ENCODE measurements at regions not wholly inside any gene's neighbourhood (a gene's known extent, or its start where the extent isn't known, plus 50 kb on each side); places are given as distances from the start of the nearest gene placed in this dataset.

- Histone ChIP-seq H3K27ac (no peak overlapping the region), H3K27me3 (peaks cover 0 to 34% (median 0%) of the 10 kb centered on the region in 4 donors), H3K36me3 (no peaks in the 10 kb centered on the region), H3K4me3 (no peak overlapping the region), H3K9me3 (no peaks in the 10 kb centered on the region), H3K4me1 (peaks cover 0 to 9% (median 0%) of the 10 kb centered on the region in 3 donors)
- WGBS, 2 donors = 57 to 72% methylated on average over 6 to 8 of the region's 8 CpGs
- TF ChIP-seq CTCF (IDR thresholded peaks at IDR 0.05) (no peak), POLR2A (IDR thresholded peaks at IDR 0.05) (no peak)
- no peak for DNase-seq
- intact Hi-C loops (cut with DNase I) = no loop called here
Measured at GRCh38 chr16:49024896-49025295, 256.7 kb downstream of the CBLN1 start.

GRCh38 chr16:49024016-49024415, 257.6 kb downstream of the CBLN1 start:
- no peaks in the 10 kb centered on the region for H3K9me3 ChIP-seq
- H3K27ac ChIP-seq = no peak overlapping the region
- peaks cover 0 to 43% (median 0%) of the 10 kb centered on the region in 4 donors for H3K27me3 ChIP-seq
- no peak for DNase-seq
- H3K4me3 ChIP-seq = no peak overlapping the region
- intact Hi-C loops (cut with DNase I) = no loop called here
- TF ChIP-seq POLR2A (IDR thresholded peaks at IDR 0.05) = no peak
- no peak for TF ChIP-seq CTCF (IDR thresholded peaks at IDR 0.05)
- no peaks in the 10 kb centered on the region for H3K36me3 ChIP-seq
- 63 to 85% methylated on average over 7 of the region's 7 CpGs for WGBS, 2 donors
- H3K4me1 ChIP-seq = peaks cover 0 to 9% (median 0%) of the 10 kb centered on the region in 3 donors

- Histone ChIP-seq H3K27me3 (peaks cover 0 to 50% (median 0%) of the 10 kb centered on the region in 4 donors), H3K9me3 (no peaks in the 10 kb centered on the region), H3K27ac (no peak overlapping the region), H3K4me3 (no peak overlapping the region), H3K36me3 (no peaks in the 10 kb centered on the region), H3K4me1 (peaks cover 0 to 9% (median 0%) of the 10 kb centered on the region in 3 donors)
- intact Hi-C loops (cut with DNase I) = no loop called here
- 8 to 23% methylated on average over 4 of the region's 4 CpGs for WGBS, 2 donors
- TF ChIP-seq POLR2A (IDR thresholded peaks at IDR 0.05) = no peak
- DNase-seq = no peak
Measured at GRCh38 chr16:49023050-49023449, 258.6 kb downstream of the CBLN1 start.

GRCh38 chr16:49022351-49022963, 259.2 kb downstream of the CBLN1 start:
- WGBS, 2 donors = 36 to 50% methylated on average over 4 to 5 of the region's 12 CpGs
- DNase-seq = no peak
- Histone ChIP-seq H3K4me1 (peaks cover 0 to 9% (median 0%) of the 10 kb centered on the region in 3 donors), H3K36me3 (no peaks in the 10 kb centered on the region), H3K27ac (no peak overlapping the region), H3K4me3 (no peak overlapping the region), H3K9me3 (no peaks in the 10 kb centered on the region), H3K27me3 (peaks cover 0 to 50% (median 0%) of the 10 kb centered on the region in 4 donors)
- intact Hi-C loops (cut with DNase I) = no loop called here
- TF ChIP-seq CTCF (IDR thresholded peaks at IDR 0.05) = no peak
- TF ChIP-seq POLR2A (IDR thresholded peaks at IDR 0.05) = no peak

GRCh38 chr16:49021136-49021535, 260.5 kb downstream of the CBLN1 start:
- no peaks in the 10 kb centered on the region for H3K36me3 ChIP-seq
- intact Hi-C loops (cut with DNase I) = no loop called here
- peaks cover 0 to 9% (median 0%) of the 10 kb centered on the region in 3 donors for H3K4me1 ChIP-seq
- no peaks in the 10 kb centered on the region for H3K9me3 ChIP-seq
- H3K4me3 ChIP-seq = no peak overlapping the region
- H3K27me3 ChIP-seq = peaks cover 0 to 50% (median 0%) of the 10 kb centered on the region in 4 donors
- WGBS, 2 donors = 30 to 42% methylated on average over 8 to 9 of the region's 9 CpGs
- H3K27ac ChIP-seq = no peak overlapping the region
- no peak for DNase-seq
- TF ChIP-seq POLR2A (IDR thresholded peaks at IDR 0.05) (no peak), CTCF (IDR thresholded peaks at IDR 0.05) (no peak)

Data from esophagus squamous epithelium (tissue), 5 donors.